HEK293 (cell line): ENCODE measurements at regions not wholly inside any gene's neighbourhood (a gene's known extent, or its start where the extent isn't known, plus 50 kb on each side); places are given as distances from the start of the nearest gene placed in this dataset.

Experiments used
- CTCF ChIA-PET: fragments of 350-600 bp; formaldehyde crosslinking; extraction: SDS; loops from one replicate; lab custom pipeline; 2021; ENCODE audit warnings: antibody characterized with exemption; lab: Yijun Ruan, JAX
- POLR2A ChIA-PET: fragments of 300-600 bp; formaldehyde crosslinking; extraction: SDS; loops from one replicate; lab custom pipeline; 2020; ENCODE audit warnings: antibody characterized with exemption, inconsistent platforms; lab: Yijun Ruan, JAX
- H3K27ac ChIP-seq: fragments of 200-500 bp; sonication (Bioruptor generic); 2 replicates; pipeline ENCODE4 v1.5.1; 2014; ENCODE audit warnings: low read depth, low read length, control low read depth, inconsistent platforms; ENCODE audit errors: extremely low read depth
- H3K36me3 ChIP-seq, 2 experiments: fragments of 200-500 bp in 1 of 2; sonication (Bioruptor generic) in 1 of 2; 1 replicate in 1 of 2; 2 replicates in 1 of 2; pipeline ENCODE4 v1.5.1; 2014 to 2017; ENCODE audit warnings: inconsistent platforms in 2 of 2, low read length in 2 of 2; ENCODE audit not compliant: control insufficient read depth in 2 of 2, insufficient read depth in 1 of 2
- H3K4me1 ChIP-seq: fragments of 200-500 bp; sonication (Bioruptor generic); 2 replicates; pipeline ENCODE4 v1.5.1; 2014; ENCODE audit warnings: mild to moderate bottlenecking, low read length, inconsistent platforms; ENCODE audit not compliant: control insufficient read depth, insufficient read depth
- H3K4me3 ChIP-seq: 2 replicates; pipeline ENCODE4 v1.5.1; 2011; ENCODE audit warnings: low read depth, mild to moderate bottlenecking, control low read depth, low read length, moderate library complexity
- H3K9me3 ChIP-seq: fragments of 200-500 bp; sonication (Bioruptor generic); 2 replicates; pipeline ENCODE4 v1.5.1; 2014; ENCODE audit warnings: low read depth, low read length, inconsistent platforms; ENCODE audit not compliant: control insufficient read depth, insufficient read depth
- INSM2 ChIP-seq: fragments of 450-650 bp; formaldehyde crosslinking; IDR thresholded peaks from 2 replicates; pipeline ENCODE4 v1.5.1; 2016; ENCODE audit warnings: missing biosample characterization, missing genetic modification characterization
- KLF7 ChIP-seq: fragments of 450-650 bp; formaldehyde crosslinking; IDR thresholded peaks from 2 replicates; pipeline ENCODE4 v1.5.1; 2016; ENCODE audit warnings: missing biosample characterization, missing genetic modification characterization, borderline replicate concordance
- KLF9 ChIP-seq: fragments of 450-650 bp; formaldehyde crosslinking; IDR thresholded peaks from 2 replicates; pipeline ENCODE4 v1.5.1; 2016; ENCODE audit warnings: missing biosample characterization, missing genetic modification characterization, low read depth
- MEIS1 ChIP-seq: sonication (generic); formaldehyde crosslinking; IDR thresholded peaks from 2 replicates; pipeline ENCODE4 v1.8.1; 2022; ENCODE audit warnings: missing genetic modification reagents, mild to moderate bottlenecking, borderline replicate concordance
- OSR2 ChIP-seq: fragments of 450-650 bp; formaldehyde crosslinking; IDR thresholded peaks from 2 replicates; pipeline ENCODE4 v1.5.1; 2016; ENCODE audit warnings: missing biosample characterization, missing genetic modification characterization
- PRDM2 ChIP-seq: fragments of 450-650 bp; formaldehyde crosslinking; IDR thresholded peaks from 2 replicates; pipeline ENCODE4 v1.5.1; 2016; ENCODE audit warnings: missing biosample characterization, missing genetic modification characterization, borderline replicate concordance
- SP2 ChIP-seq: fragments of 450-650 bp; formaldehyde crosslinking; IDR thresholded peaks from 2 replicates; pipeline ENCODE4 v1.5.1; 2016; ENCODE audit warnings: missing biosample characterization, missing genetic modification characterization
- ZBTB20 ChIP-seq: fragments of 450-650 bp; formaldehyde crosslinking; IDR thresholded peaks from 2 replicates; pipeline ENCODE4 v1.5.1; 2016; ENCODE audit warnings: missing biosample characterization, missing genetic modification characterization
- ZNF132 ChIP-seq: fragments of 450-650 bp; formaldehyde crosslinking; IDR thresholded peaks from 2 replicates; pipeline ENCODE4 v1.5.1; 2017; ENCODE audit warnings: missing biosample characterization, missing genetic modification characterization, borderline replicate concordance
- ZNF248 ChIP-seq: fragments of 450-650 bp; formaldehyde crosslinking; IDR thresholded peaks from 2 replicates; pipeline ENCODE4 v1.5.1; 2017; ENCODE audit warnings: missing biosample characterization, missing genetic modification characterization
- ZNF423 ChIP-seq: fragments of 450-650 bp; formaldehyde crosslinking; IDR thresholded peaks from 2 replicates; pipeline ENCODE4 v1.5.1; 2016; ENCODE audit warnings: missing biosample characterization, missing genetic modification characterization
- ZNF473 ChIP-seq: fragments of 450-650 bp; formaldehyde crosslinking; IDR thresholded peaks from 2 replicates; pipeline ENCODE4 v1.5.1; 2017; ENCODE audit warnings: missing biosample characterization, missing genetic modification characterization
- ZNF561 ChIP-seq: fragments of 450-650 bp; IDR thresholded peaks from 2 replicates; pipeline ENCODE4 v1.5.1; 2018; ENCODE audit warnings: missing biosample characterization, missing genetic modification characterization, borderline replicate concordance
- ZNF596 ChIP-seq: fragments of 450-650 bp; IDR thresholded peaks from 2 replicates; pipeline ENCODE4 v1.5.0; 2018; ENCODE audit warnings: missing biosample characterization, mild to moderate bottlenecking, missing genetic modification characterization, moderate library complexity
- ZNF660 ChIP-seq: fragments of 450-650 bp; IDR thresholded peaks from 2 replicates; pipeline ENCODE4 v1.5.1; 2018; ENCODE audit warnings: missing biosample characterization, mild to moderate bottlenecking, missing genetic modification characterization
- TF ChIP-seq, protein P1 (sequence below): fragments of 450-650 bp; formaldehyde crosslinking; IDR thresholded peaks from 2 replicates; pipeline ENCODE4 v1.5.0; 2017; ENCODE audit warnings: missing biosample characterization, missing genetic modification characterization, borderline replicate concordance

DNA sequence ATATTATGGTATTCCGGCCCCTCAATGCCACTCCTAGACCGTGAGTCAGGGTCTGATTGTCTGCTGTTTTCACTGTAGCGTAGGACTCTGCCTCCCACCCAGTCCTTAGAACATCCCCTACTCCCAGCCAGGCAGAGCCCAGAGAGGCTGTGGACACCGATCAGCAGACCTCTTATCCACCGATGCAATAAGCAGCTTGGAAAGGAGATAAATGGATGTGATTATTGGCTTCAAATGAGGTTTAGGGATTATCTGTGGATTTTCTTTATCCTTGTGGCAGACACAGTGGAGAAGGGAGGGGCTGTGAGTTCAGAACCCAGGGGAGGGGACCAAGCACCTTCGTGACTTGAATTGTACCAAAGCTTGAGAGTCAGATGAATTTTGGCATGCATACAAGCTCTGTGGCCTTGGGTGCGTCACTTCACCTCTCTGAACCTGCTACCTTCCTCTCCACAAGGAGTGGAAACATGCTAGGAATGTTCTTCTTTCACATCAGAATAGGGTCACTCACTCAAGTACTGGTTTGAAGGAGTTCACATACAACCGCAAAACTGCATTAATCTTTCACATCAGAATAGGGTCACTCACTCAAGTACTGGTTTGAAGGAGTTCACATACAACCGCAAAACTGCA is 83.1 kb upstream of the CPLX2 start:
- POLR2A ChIA-PET = no interaction called here
- no peak for TF ChIP-seq ZBTB20 (tag by site-specific recombination)
- no peak for TF ChIP-seq SP2 (tag by site-specific recombination)
- no peak for TF ChIP-seq ZNF423 (tag by site-specific recombination)
- no peak for TF ChIP-seq OSR2 (tag by site-specific recombination)
- TF ChIP-seq ZNF132 (tag by site-specific recombination) = no peak
- no peak for TF ChIP-seq KLF9 (tag by site-specific recombination)
- no peak for TF ChIP-seq ZNF660 (tag by site-specific recombination)
- no peak for TF ChIP-seq ZNF596 (tag by site-specific recombination)
- no peak for TF ChIP-seq PRDM2
- TF ChIP-seq ZNF561 (tag by site-specific recombination) = no peak
- TF ChIP-seq ZNF473 (tag by site-specific recombination) = no peak
- TF ChIP-seq, protein P1, sequence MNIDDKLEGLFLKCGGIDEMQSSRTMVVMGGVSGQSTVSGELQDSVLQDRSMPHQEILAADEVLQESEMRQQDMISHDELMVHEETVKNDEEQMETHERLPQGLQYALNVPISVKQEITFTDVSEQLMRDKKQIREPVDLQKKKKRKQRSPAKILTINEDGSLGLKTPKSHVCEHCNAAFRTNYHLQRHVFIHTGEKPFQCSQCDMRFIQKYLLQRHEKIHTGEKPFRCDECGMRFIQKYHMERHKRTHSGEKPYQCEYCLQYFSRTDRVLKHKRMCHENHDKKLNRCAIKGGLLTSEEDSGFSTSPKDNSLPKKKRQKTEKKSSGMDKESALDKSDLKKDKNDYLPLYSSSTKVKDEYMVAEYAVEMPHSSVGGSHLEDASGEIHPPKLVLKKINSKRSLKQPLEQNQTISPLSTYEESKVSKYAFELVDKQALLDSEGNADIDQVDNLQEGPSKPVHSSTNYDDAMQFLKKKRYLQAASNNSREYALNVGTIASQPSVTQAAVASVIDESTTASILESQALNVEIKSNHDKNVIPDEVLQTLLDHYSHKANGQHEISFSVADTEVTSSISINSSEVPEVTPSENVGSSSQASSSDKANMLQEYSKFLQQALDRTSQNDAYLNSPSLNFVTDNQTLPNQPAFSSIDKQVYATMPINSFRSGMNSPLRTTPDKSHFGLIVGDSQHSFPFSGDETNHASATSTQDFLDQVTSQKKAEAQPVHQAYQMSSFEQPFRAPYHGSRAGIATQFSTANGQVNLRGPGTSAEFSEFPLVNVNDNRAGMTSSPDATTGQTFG (tag by site-specific recombination) = no peak
- no peak for TF ChIP-seq INSM2 (tag by site-specific recombination)
- no peak for TF ChIP-seq KLF7 (tag by site-specific recombination)
- no peak for TF ChIP-seq MEIS1
- TF ChIP-seq ZNF248 (tag by site-specific recombination) = no peak
- TF ChIP-seq, all 188 proteins: peak for 0
- Histone ChIP-seq H3K27ac (no peak overlapping the region), H3K4me1 (no peaks in the 10 kb centered on the region), H3K9me3 (no peaks in the 10 kb centered on the region), H3K36me3 (no peaks in the 10 kb centered on the region), H3K4me3 (no peak overlapping the region)
- CTCF ChIA-PET = interaction anchor here (1.1 kb wide), 1 partner anchor 60 kb away, joined by 3 read pairs; no protein-coding TSS in a partner anchor
